ENCODE measurements at regions not wholly inside any gene's neighbourhood (a gene's known extent, or its start where the extent isn't known, plus 50 kb on each side); places are given as distances from the start of the nearest gene placed in this dataset.

DNA sequence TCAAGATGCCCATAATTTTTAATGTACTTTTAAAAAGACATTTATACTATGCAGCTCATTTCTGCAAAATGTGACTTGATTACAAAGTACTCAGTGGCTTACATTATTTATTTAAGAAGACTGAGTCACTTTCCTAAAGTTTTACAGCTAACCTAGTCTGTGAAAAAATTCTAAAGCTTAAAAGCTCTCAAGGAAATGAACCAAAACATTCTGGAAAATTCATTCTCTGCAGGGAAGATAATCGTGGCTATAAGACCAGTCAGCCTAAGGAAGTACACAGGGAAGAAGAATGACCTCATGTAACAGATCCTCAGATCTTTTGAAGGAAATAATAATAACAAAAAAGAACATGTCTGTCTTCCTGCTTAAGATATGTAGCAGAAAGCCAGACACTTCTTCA is 232.1 kb upstream of the STK17B start:
- DNase-seq: no peak

DNA sequence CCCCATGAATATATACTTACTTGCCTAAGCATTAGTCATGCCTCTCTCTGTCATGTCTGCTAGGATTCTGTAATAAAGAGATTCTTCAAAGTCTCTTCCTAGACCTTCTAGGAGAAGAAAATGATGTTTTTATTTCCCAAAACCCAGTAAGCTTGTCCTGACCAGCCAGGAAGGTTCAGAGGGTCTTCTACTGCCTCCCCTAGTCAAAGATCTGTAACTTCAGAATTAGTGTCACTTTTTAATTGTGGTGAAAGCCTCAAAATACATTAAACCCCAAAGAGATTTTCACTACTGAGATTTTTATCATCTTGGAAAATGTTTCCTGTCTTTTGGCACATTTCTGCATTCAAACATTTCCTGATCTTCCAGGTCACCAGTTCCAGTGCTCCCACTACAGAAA is 232.9 kb upstream of the STK17B start:
- no peak for DNase-seq

- DNase-seq: no peak
Measured at GRCh38 chr2:196407675-196408264, 231.7 kb upstream of the CCDC150 start.

DNA sequence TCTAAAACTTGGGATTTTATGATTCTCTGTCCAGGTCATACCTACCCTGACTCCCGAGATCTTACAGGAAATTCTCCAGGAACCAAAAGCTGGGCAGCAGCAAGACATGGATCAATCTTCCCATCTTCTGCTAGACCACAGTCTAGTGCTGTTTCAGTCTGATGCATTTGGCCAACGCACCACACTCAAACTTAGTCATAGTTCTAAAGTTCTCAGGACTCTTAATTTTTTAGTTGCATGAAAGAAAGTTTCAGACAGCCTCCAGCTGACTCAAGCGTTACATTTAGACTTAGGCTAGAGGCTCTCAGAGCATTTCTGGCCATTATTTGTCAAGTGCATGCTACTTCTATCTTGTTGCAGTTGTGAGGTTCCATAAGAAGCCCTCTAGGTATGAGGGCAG is 230.1 kb upstream of the CCDC150 start:
- DNase-seq: no peak

DNA sequence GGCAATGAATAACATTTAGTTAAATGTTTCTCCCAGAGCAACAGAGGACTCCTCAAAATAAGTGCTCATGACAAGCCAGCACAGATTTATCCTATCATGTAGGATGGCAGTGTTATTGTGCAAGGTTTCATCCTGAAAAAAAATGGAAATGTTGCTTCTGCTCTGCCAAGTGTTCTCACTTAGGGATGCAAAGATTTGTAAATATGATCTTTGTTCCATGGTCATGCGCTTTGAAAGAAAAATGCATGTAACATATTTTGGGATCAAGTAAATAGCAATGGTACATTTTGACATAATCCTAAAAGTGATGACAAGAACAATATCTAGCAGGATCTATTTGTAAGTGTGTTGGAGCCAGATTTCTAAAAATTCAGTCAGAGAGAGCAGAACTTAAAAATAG is 229.5 kb upstream of the CCDC150 start:
- DNase-seq: no peak

DNA sequence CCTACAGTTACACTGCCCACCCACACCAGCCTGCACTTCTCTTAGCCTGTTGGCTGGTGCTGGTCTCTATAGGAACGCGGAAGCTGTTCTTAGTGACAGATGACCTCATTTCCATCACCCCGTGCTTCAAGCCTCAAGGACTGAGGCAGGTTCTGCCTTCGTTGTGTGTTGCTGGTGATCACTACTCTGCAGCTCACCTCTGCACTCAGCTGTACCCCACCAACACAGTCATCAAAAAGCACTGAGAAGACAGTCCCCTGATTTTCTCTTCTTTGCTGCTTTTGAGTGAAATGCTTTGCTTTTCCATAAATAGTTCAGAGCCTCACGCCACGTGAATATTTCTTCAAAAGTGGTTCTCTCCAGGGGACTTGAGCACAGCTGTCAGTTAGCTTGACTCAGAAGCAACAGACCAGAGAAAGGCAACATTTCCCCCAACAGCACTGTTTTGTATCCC is 225.7 kb upstream of the CCDC150 start:
- DNase-seq: no peak

GRCh38 chr2:196415384-196415783 is 224.1 kb upstream of the CCDC150 start:
- no peak for DNase-seq

- DNase-seq: no peak
Measured at GRCh38 chr2:196420143-196420542, 219.4 kb upstream of the CCDC150 start.

DNA sequence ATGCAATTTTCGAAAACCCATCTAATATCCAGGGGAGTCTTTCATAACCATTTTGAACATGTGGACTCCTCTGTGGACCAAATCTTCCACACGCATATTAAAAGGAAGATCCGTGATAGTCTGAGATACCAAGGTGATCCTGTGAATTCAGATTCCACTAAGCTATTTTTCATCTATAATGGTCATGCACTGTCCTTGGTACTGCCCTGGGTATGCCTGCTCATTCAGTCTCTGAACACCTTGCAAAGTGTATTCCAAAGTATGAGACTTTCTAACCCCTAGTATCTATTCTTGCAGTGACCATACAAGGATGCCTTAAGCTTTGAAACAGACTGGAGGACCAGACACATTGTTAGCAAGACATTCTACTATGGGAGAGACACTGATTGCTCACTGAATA is 217.6 kb upstream of the CCDC150 start:
- DNase-seq: no peak

- DNase-seq: no peak
Measured at GRCh38 chr2:196422361-196422760, 217.2 kb upstream of the CCDC150 start.

DNA sequence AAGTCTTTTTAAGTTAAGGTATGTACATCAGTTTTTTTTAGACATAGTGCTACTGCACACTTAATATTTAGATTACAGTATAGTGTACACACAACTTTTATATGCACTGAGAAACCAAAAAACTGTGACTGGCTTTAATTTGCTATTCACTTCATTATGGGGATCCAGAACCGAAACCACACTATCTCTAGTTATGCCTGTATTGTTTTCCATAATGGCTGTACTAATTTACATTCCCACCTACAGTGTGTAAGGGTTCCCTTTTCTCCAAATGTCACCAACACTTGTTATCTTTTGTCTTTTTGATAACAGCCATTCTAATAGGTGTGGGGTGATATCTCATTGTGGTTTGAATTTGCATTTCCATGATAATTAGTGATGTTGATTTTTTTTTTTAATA is 213.4 kb upstream of the CCDC150 start:
- no peak for DNase-seq

DNA sequence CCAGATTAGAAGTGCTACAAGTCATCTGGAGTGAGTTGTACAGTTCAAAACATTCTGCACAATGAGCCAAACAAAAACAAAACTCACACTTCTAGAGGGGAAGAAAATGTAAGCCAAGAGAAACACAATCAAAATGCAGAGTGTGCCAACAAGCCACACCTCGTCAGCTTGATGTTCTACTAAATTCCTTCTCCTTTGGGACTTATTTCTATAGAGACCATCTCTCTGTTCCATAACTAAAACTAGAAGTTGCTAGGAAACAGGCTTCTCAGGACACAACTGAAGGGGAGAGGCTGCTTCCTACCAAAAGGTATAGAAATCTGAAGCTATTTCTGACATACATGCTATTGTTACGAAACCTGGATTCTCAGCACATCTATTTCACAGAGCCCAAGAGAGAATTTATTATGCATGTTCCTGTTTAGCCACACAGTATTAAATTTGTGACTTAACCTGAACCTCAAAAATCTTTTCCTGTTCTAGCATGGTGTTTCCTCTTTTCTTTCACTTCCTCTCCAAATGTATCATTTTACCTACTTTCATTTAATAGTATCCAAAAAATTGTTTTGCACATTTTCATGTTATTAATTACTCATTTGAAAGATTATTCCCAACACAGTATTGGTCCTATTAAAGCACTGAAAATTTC is 211.4 kb upstream of the CCDC150 start:
- peak; percentile 2 for DNase-seq

GRCh38 chr2:196431076-196431475 is 208.4 kb upstream of the CCDC150 start:
- DNase-seq: no peak

GRCh38 chr2:196431957-196432356 is 207.6 kb upstream of the CCDC150 start:
- DNase-seq: peak; percentile 25

DNA sequence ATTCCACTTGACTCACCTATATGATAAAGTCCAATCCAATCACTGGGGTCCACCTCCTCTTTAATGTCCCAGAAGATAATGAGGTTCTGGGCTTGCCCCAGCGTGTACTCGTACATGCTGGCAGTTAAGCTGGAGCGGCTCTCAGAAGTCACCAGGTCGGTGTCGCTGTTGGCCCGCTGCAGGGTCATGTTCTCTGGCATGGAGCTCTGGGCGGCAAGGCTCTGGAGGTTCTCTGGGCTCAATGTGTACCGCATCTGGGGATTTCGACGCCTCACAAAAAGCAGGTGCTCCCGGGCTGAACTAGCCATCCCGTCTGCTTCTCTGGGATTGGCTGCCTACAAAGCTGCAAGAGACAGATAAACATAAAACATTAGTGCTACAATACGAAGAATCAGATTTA is 206.4 kb upstream of the CCDC150 start:
- no peak for DNase-seq

DNA sequence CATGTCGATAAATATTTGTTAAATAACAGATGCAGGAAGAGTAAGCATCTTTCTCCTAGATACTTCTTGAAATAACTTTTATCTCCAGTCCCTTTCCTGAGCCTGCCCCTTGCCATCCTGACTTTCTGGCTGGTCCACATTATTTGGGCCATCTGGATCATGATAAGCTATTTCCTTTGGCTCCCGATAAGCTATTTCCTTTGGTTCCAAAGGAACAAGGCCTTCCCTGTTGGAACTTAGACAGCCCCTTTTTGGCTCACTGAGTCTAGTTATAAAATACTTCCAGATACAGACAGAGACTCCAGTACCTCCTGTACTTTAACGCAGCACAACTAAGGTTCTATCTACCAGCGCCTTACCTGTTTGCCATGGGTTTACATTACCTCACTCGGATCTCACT is 205.3 kb upstream of the CCDC150 start:
- DNase-seq: no peak

GRCh38 chr2:196435189-196435588 is 204.3 kb upstream of the CCDC150 start:
- DNase-seq: no peak

DNA sequence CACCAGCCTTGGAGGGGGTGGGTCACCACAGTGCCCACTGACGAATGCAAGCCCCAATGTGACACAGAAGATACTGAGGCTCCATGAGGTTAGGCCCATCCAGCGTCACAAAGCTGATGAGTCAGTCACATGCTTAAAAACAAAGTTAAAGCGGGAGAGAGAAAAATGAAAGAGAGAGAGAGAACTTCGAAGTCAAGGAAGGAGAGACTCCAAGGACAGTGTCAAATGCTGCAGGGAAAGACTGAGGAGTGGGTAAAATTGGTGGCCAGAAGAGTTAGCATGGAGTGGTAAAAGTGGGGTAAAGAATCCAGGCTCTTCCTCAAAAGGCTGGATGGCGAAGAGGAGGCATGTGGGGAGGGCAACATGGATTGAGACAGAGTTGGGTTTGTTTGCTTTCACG is 201.9 kb upstream of the CCDC150 start:
- no peak for DNase-seq

GRCh38 chr2:196439760-196440159 is 199.8 kb upstream of the CCDC150 start:
- DNase-seq: no peak

- no peak for DNase-seq
Measured at GRCh38 chr2:196440413-196440812, 199.1 kb upstream of the CCDC150 start.

GRCh38 chr2:196441527-196441926 is 198.0 kb upstream of the CCDC150 start:
- no peak for DNase-seq

GRCh38 chr2:196442211-196442610 is 197.3 kb upstream of the CCDC150 start:
- DNase-seq: no peak

GRCh38 chr2:196444442-196444841 is 195.1 kb upstream of the CCDC150 start:
- no peak for DNase-seq

GRCh38 chr2:196445991-196446390 is 193.5 kb upstream of the CCDC150 start:
- no peak for DNase-seq

- no peak for DNase-seq
Measured at GRCh38 chr2:196448407-196449079, 191.0 kb upstream of the CCDC150 start.

All from hematopoietic multipotent progenitor cell treated with erythropoietin and hydrocortisone succinate and interleukin-3 and kit ligand, for 6 days (in vitro differentiated cells).